ENCODE measurements at regions not wholly inside any gene's neighbourhood (a gene's known extent, or its start where the extent isn't known, plus 50 kb on each side); places are given as distances from the start of the nearest gene placed in this dataset.

DNA sequence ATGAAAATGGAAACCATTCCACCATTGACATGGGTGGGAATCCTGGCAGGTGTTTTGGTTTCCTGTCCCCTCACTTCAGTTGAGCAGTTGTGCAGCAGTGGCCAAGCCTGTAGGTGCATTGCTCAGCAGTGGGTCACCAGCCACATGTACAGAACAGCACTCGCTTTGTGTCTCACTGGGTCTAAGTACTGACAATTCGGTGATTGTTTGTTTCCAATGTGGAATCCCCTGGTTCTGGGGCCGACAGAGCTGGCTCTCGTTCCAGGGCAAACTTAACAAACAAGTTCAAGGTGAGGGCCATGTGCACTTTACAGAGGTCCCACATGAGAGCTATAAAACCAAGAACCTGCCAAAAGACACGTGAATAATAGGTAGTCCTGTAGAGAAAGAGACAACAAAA lies 54.1 kb upstream of the SPATA13 start:
- no peak overlapping the region for H3K4me3 ChIP-seq (ENCODE audit: low read length)
- H3F3A ChIP-seq (ENCODE audit: control insufficient read depth, insufficient read depth) = no peaks in the 10 kb centered on the region
- H3K9me3 ChIP-seq (ENCODE audit: control insufficient read depth, insufficient read depth, low read length) = no peaks in the 10 kb centered on the region
- TF ChIP-seq, protein P1, sequence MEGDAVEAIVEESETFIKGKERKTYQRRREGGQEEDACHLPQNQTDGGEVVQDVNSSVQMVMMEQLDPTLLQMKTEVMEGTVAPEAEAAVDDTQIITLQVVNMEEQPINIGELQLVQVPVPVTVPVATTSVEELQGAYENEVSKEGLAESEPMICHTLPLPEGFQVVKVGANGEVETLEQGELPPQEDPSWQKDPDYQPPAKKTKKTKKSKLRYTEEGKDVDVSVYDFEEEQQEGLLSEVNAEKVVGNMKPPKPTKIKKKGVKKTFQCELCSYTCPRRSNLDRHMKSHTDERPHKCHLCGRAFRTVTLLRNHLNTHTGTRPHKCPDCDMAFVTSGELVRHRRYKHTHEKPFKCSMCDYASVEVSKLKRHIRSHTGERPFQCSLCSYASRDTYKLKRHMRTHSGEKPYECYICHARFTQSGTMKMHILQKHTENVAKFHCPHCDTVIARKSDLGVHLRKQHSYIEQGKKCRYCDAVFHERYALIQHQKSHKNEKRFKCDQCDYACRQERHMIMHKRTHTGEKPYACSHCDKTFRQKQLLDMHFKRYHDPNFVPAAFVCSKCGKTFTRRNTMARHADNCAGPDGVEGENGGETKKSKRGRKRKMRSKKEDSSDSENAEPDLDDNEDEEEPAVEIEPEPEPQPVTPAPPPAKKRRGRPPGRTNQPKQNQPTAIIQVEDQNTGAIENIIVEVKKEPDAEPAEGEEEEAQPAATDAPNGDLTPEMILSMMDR (IDR thresholded peaks at IDR 0.05; ENCODE audit: low read depth, low read length, poor library complexity, severe bottlenecking) = no peak
- no peak for TF ChIP-seq EZH2phosphoT487 (IDR thresholded peaks at IDR 0.05; ENCODE audit: borderline replicate concordance, low read length)
- H3K36me3 ChIP-seq (ENCODE audit: control insufficient read depth, low read length) = no peaks in the 10 kb centered on the region
- no peaks in the 10 kb centered on the region for H3K79me2 ChIP-seq (ENCODE audit: control insufficient read depth, low read length)
- no peak overlapping the region for H3K27ac ChIP-seq (ENCODE audit: low read depth, low read length)
- no peaks in the 10 kb centered on the region for H4K20me1 ChIP-seq (ENCODE audit: control insufficient read depth, insufficient read depth, low read depth, low read length)
- H3K9me2 ChIP-seq (replicated peaks; ENCODE audit: control insufficient read depth, low read length) = no peaks in the 10 kb centered on the region
- H3K27me3 ChIP-seq (ENCODE audit: control insufficient read depth, low read length) = peaks cover 6% of the 10 kb centered on the region; the same call in 1 of the 2 replicates
- no peak overlapping the region for H3K4me2 ChIP-seq (ENCODE audit: low read length)
- peaks cover 3% of the 10 kb centered on the region; the same call in 1 of the 2 replicates for H3K4me1 ChIP-seq (ENCODE audit: control insufficient read depth, low read length)

DNA sequence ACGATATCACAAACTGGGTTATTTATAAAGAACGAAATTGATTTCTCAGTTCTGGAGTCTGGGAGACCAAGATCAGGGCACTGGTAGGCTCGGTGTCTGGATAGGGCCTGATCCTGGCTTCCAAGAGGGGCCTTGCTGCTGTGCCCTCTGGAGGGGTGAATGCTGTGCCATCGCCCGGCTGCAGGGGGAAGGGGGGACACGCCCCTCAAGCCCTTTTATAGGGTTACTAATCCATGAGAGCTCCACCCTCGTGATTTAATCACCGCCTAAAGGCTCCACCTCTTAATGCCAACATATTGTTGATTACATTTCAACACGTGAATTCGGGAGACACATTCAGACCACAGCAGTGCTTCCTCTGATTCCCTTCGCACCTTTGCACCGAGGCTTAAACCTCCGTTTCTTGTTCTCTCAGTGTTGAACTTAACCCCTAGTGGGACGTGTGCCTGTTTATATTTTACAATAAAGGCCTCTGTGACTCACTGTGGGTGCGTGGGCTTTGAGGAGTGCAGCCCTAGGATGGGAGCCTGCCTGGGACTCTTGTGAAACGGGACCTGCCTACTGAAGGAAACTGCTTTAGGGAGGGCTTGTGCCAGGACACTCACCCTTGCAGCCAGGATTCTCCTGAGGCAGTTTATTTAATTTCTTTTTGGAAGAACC lies 52.4 kb upstream of the SPATA13 start:
- no peak overlapping the region for H3K27ac ChIP-seq (ENCODE audit: low read depth, low read length)
- H3K27me3 ChIP-seq (ENCODE audit: control insufficient read depth, low read length) = 0 out of 2 replicates have a peak, but pooled peaks cover 2% of the 10 kb centered on the region
- no peaks in the 10 kb centered on the region for H3F3A ChIP-seq (ENCODE audit: control insufficient read depth, insufficient read depth)
- no peak overlapping the region for H3K4me3 ChIP-seq (ENCODE audit: low read length)
- no peaks in the 10 kb centered on the region for H3K9me2 ChIP-seq (replicated peaks; ENCODE audit: control insufficient read depth, low read length)
- H3K4me1 ChIP-seq (ENCODE audit: control insufficient read depth, low read length) = peaks cover 3% of the 10 kb centered on the region; the same call in 1 of the 2 replicates
- TF ChIP-seq, protein P1 (IDR thresholded peaks at IDR 0.05; ENCODE audit: low read depth, low read length, poor library complexity, severe bottlenecking) = no peak
- no peak for TF ChIP-seq EZH2phosphoT487 (IDR thresholded peaks at IDR 0.05; ENCODE audit: borderline replicate concordance, low read length)
- H3K4me2 ChIP-seq (ENCODE audit: low read length) = no peak overlapping the region
- no peaks in the 10 kb centered on the region for H3K36me3 ChIP-seq (ENCODE audit: control insufficient read depth, low read length)
- H4K20me1 ChIP-seq (ENCODE audit: control insufficient read depth, insufficient read depth, low read depth, low read length) = no peaks in the 10 kb centered on the region
- no peaks in the 10 kb centered on the region for H3K9me3 ChIP-seq (ENCODE audit: control insufficient read depth, insufficient read depth, low read length)
- H3K79me2 ChIP-seq (ENCODE audit: control insufficient read depth, low read length) = no peaks in the 10 kb centered on the region

DNA sequence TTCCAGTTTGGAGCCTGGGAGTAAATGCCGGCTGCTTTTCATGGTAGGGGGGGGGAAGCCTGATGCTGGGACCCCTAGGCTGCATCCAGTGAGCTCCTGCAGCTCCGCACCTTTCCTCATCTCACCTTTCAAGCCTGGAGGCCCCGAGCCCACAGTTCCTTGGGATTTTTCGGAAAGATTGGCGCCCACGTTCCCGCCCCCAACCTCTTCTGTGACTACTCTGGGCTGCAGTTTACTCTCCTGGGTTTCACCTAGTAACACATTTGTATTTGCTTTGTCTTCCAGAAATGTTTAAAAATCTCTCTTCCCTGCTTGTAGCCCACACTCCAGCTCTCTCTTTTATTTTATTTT lies 51.9 kb upstream of the SPATA13 start:
- Histone ChIP-seq H3K4me3 (ENCODE audit: low read length) (no peak overlapping the region), H4K20me1 (ENCODE audit: control insufficient read depth, insufficient read depth, low read depth, low read length) (no peaks in the 10 kb centered on the region), H3K27ac (ENCODE audit: low read depth, low read length) (no peak overlapping the region), H3K4me1 (ENCODE audit: control insufficient read depth, low read length) (peaks cover 3% of the 10 kb centered on the region; the same call in 1 of the 2 replicates), H3K9me3 (ENCODE audit: control insufficient read depth, insufficient read depth, low read length) (no peaks in the 10 kb centered on the region), H3K9me2 (replicated peaks; ENCODE audit: control insufficient read depth, low read length) (no peaks in the 10 kb centered on the region), H3K4me2 (ENCODE audit: low read length) (no peak overlapping the region), H3K79me2 (ENCODE audit: control insufficient read depth, low read length) (no peaks in the 10 kb centered on the region), H3F3A (ENCODE audit: control insufficient read depth, insufficient read depth) (no peaks in the 10 kb centered on the region), H3K36me3 (ENCODE audit: control insufficient read depth, low read length) (no peaks in the 10 kb centered on the region), H3K27me3 (ENCODE audit: control insufficient read depth, low read length) (0 out of 2 replicates have a peak, but pooled peaks cover 1% of the 10 kb centered on the region)
- TF ChIP-seq EZH2phosphoT487 (IDR thresholded peaks at IDR 0.05; ENCODE audit: borderline replicate concordance, low read length) = no peak
- TF ChIP-seq, protein P1 (IDR thresholded peaks at IDR 0.05; ENCODE audit: low read depth, low read length, poor library complexity, severe bottlenecking) = no peak
